Lower lobe of right lung (tissue), 2 donors: ENCODE measurements at regions not wholly inside any gene's neighbourhood (a gene's known extent, or its start where the extent isn't known, plus 50 kb on each side); places are given as distances from the start of the nearest gene placed in this dataset.

Source experiments
- ATAC-seq, 2 donors: fragments of 200-7000 bp; cut with Tn5 transposase; one replicate each; pipeline ENCODE4 v1.9.1; 2020 to 2022; ENCODE audit warnings: mild to moderate bottlenecking in 2 of 2, moderate library complexity in 2 of 2
- DNase-seq: peaks from one replicate; pipeline ENCODE4 v3.0.0-alpha.2; 2020
- H3K27ac ChIP-seq: fragments of 200-600 bp; one replicate; pipeline ENCODE4 v1.8.0; 2022
- H3K27me3 ChIP-seq: fragments of 200-600 bp; one replicate; pipeline ENCODE4 v1.8.0; 2022; ENCODE audit warnings: low read depth
- H3K36me3 ChIP-seq: fragments of 200-600 bp; one replicate; pipeline ENCODE4 v1.8.0; 2022; ENCODE audit warnings: mild to moderate bottlenecking
- H3K4me1 ChIP-seq: fragments of 200-600 bp; one replicate; pipeline ENCODE4 v1.8.0; 2022
- H3K4me3 ChIP-seq: fragments of 200-600 bp; one replicate; pipeline ENCODE4 v1.8.0; 2022; ENCODE audit warnings: mild to moderate bottlenecking
- H3K9me3 ChIP-seq: fragments of 200-600 bp; one replicate; pipeline ENCODE4 v1.8.0; 2022
- intact Hi-C: fragments of 100-400 bp; cut with DNase I; formaldehyde crosslinking; loops from one replicate; pipeline ENCODE4 v1.11.0; 2022
- TF ChIP-seq, protein P1 (sequence below): fragments of 200-600 bp; IDR thresholded peaks from one replicate; pipeline ENCODE4 v1.8.0; 2022; ENCODE audit warnings: antibody characterized with exemption, mild to moderate bottlenecking
- donor health status: DM: no; HTN: yes; CAD: no; lungs with severe emphysema.

DNA sequence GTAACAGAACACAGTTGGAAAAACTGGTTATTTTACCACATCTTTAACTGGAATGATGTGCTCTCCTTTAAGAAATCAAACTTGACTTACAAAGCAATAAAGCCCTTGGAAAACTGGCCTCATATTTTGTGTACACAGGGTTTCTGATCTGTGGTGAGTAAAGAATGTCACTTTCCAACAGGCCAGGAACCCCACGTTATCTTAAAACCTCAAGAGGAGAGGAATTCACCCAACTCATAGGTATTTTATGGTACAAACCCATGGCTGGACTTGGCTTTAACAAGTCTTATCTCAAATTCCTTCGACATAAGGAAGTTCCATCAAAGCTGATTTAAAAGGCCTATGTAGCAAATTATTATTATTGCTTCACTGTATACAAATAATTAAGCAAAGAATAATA lies 1735.1 kb downstream of the PCDH7 start:
- TF ChIP-seq, protein P1, sequence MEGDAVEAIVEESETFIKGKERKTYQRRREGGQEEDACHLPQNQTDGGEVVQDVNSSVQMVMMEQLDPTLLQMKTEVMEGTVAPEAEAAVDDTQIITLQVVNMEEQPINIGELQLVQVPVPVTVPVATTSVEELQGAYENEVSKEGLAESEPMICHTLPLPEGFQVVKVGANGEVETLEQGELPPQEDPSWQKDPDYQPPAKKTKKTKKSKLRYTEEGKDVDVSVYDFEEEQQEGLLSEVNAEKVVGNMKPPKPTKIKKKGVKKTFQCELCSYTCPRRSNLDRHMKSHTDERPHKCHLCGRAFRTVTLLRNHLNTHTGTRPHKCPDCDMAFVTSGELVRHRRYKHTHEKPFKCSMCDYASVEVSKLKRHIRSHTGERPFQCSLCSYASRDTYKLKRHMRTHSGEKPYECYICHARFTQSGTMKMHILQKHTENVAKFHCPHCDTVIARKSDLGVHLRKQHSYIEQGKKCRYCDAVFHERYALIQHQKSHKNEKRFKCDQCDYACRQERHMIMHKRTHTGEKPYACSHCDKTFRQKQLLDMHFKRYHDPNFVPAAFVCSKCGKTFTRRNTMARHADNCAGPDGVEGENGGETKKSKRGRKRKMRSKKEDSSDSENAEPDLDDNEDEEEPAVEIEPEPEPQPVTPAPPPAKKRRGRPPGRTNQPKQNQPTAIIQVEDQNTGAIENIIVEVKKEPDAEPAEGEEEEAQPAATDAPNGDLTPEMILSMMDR: no peak
- no peaks in the 10 kb centered on the region for H3K27me3 ChIP-seq
- no peaks in the 10 kb centered on the region for H3K9me3 ChIP-seq
- no peak overlapping the region for H3K27ac ChIP-seq
- DNase-seq: no peak
- H3K4me3 ChIP-seq: no peak overlapping the region
- intact Hi-C loops: no loop called here
- no peaks in the 10 kb centered on the region for H3K4me1 ChIP-seq
- no peak for ATAC-seq
- H3K36me3 ChIP-seq: no peaks in the 10 kb centered on the region

DNA sequence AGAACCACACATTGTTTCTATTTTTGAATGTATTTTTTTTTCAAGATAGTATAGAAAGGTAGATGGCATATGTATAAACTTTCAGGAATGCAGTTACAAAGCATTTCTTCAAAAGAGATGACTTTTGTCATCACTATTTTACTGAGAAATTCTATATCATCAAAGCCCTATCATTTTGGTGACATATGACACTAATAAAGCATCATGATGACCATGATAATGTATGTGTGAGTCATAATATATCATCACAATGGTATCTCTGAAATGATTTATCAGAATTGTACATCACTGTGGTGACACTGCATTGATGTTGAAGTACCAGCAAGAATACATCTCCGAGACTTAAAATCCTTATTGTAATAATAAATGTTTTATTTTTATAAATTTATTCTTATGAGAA lies 1740.8 kb downstream of the PCDH7 start:
- DNase-seq (no peak), ATAC-seq (no peak)
- intact Hi-C loops: no loop called here
- TF ChIP-seq, protein P1: no peak
- Histone ChIP-seq H3K27ac (no peak overlapping the region), H3K9me3 (no peaks in the 10 kb centered on the region), H3K4me3 (no peak overlapping the region), H3K27me3 (no peaks in the 10 kb centered on the region), H3K36me3 (no peaks in the 10 kb centered on the region), H3K4me1 (no peaks in the 10 kb centered on the region)

DNA sequence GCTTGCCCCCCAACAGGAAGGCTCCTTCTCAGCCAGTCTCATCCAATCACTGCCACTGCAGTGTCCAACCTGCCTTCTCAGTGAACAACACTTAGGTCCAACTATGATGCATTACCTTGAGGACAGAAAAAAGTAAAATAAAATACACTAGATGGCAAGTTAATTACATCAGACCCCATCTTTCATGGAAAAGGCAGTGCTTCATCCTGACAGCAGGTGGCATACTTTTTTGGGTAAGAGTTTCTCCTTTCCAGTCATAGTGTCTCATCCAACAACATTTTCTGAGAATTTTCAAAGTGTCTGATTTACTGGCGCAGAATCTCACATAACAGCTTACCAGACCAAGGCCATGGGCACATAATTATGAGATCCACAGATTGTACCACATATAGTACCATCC lies 1742.8 kb downstream of the PCDH7 start:
- no peaks in the 10 kb centered on the region for H3K9me3 ChIP-seq
- no peak overlapping the region for H3K4me3 ChIP-seq
- H3K27me3 ChIP-seq: no peaks in the 10 kb centered on the region
- H3K27ac ChIP-seq: no peak overlapping the region
- ATAC-seq: no peak
- H3K36me3 ChIP-seq: no peaks in the 10 kb centered on the region
- intact Hi-C loops: no loop called here
- no peaks in the 10 kb centered on the region for H3K4me1 ChIP-seq
- DNase-seq: no peak
- TF ChIP-seq, protein P1: peak; percentile 34

DNA sequence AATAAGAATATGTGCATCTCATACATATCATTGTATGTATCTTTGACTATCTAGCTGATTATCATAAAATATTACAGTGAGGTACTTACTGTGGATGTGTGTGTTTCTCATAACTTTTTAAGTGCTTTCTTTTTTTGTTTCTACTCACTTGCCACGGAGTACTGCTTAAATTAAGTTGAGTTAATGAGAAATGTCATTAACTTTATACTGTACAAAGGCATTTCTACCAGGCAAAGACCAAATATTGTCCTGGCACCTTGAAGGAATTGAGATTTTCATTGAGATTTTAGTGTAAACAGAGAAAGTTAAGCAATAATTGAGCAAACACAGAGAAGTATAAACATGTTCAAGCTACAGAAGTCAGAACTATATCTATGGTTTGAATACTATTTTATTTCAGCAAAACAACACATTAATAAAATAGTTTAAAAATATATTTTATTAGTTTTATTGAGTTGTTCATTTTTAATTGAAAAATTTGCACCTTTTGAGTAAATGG lies 1750.0 kb downstream of the PCDH7 start:
- intact Hi-C loops: no loop called here
- no peaks in the 10 kb centered on the region for H3K36me3 ChIP-seq
- H3K27me3 ChIP-seq: no peaks in the 10 kb centered on the region
- ATAC-seq: peak in 1 of 2 donors; percentile 59
- no peak overlapping the region for H3K4me3 ChIP-seq
- DNase-seq: no peak
- TF ChIP-seq, protein P1: no peak
- H3K4me1 ChIP-seq: no peaks in the 10 kb centered on the region
- H3K27ac ChIP-seq: no peak overlapping the region
- no peaks in the 10 kb centered on the region for H3K9me3 ChIP-seq

DNA sequence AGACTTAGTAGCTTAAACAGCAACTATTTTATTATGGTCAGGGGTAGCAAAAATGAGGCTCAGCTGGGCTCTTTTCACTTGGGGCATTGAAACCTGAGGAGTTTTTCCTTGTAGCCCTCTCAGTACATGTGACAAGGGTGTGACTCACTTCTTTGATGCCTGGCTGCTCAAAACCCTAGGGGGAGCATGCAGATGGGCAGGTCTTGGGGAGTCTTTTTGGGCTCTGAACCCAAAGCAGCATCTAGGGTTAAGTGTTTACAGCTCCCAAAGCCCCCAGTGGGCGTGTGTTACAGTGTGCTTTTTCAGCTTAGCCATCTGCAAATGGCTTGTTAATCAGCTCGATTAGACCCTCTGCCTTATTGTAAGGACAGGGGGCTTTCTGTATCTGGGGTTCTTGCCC lies 1752.7 kb downstream of the PCDH7 start:
- intact Hi-C loops: no loop called here
- Histone ChIP-seq H3K4me3 (no peak overlapping the region), H3K27me3 (no peaks in the 10 kb centered on the region), H3K27ac (no peak overlapping the region), H3K4me1 (no peaks in the 10 kb centered on the region), H3K36me3 (no peaks in the 10 kb centered on the region), H3K9me3 (no peaks in the 10 kb centered on the region)
- ATAC-seq (no peak), DNase-seq (no peak)
- TF ChIP-seq, protein P1: no peak

DNA sequence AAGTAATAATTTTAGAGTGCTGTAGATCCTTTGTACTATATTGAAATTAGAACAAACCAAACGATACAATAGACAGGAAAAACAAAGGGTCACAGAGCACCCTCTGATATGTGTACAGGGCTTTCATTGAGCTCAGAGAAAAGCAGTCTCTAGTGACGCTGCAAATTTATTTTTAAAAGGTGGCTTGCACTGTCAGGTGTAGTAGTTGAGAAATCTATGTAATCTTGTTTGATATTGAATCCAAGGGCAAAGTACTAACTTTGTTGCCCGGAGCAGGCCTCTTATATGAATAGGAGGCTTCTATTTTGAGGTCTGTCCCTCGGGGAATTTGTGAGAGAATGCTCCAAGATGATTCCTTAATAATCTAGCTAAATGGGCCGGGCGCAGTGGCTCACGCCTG lies 1755.5 kb downstream of the PCDH7 start:
- ATAC-seq: no peak
- DNase-seq: no peak
- Histone ChIP-seq H3K36me3 (no peaks in the 10 kb centered on the region), H3K4me3 (no peak overlapping the region), H3K9me3 (no peaks in the 10 kb centered on the region), H3K27me3 (no peaks in the 10 kb centered on the region), H3K4me1 (no peaks in the 10 kb centered on the region), H3K27ac (no peak overlapping the region)
- intact Hi-C loops: no loop called here
- TF ChIP-seq, protein P1: no peak
